HepG2 (cell line): ENCODE measurements at regions not wholly inside any gene's neighbourhood (a gene's known extent, or its start where the extent isn't known, plus 50 kb on each side); places are given as distances from the start of the nearest gene placed in this dataset.

ENCODE experiments used
- CREM ChIP-seq, 2 experiments: sonication (generic) in 1 of 2; formaldehyde crosslinking in 1 of 2; IDR thresholded peaks; 2 replicates each; pipeline versions ENCODE4 v1.4.0 to v1.6.1; 2016 to 2020; ENCODE audit warnings: antibody characterized with exemption in 1 of 2, mild to moderate bottlenecking in 1 of 2, missing genetic modification reagents in 1 of 2
- CTCF ChIP-seq: sonication (generic); formaldehyde crosslinking; IDR thresholded peaks from 2 replicates; pipeline ENCODE4 v1.5.0; 2020; ENCODE audit warnings: mild to moderate bottlenecking, missing genetic modification reagents, moderate library complexity
- EP300 ChIP-seq, 3 experiments: sonication (generic) in 1 of 3; formaldehyde crosslinking in 1 of 3; IDR thresholded peaks; 2 replicates each; pipeline versions ENCODE4 v1.5.1 to v1.6.1; 2011 to 2020; ENCODE audit warnings: low read depth in 2 of 3, low read length in 2 of 3, borderline replicate concordance in 1 of 3, improper control_type of control experiment in 1 of 3, mild to moderate bottlenecking in 1 of 3, missing genetic modification reagents in 1 of 3, moderate library complexity in 1 of 3
- FOXO1 ChIP-seq: sonication (generic); formaldehyde crosslinking; IDR thresholded peaks from 2 replicates; pipeline ENCODE4 v1.4.0; 2020; ENCODE audit warnings: missing genetic modification reagents
- HOMEZ ChIP-seq: IDR thresholded peaks from 2 replicates; pipeline ENCODE4 v1.6.1; 2016; ENCODE audit warnings: low read depth
- HOXA9 ChIP-seq: sonication (generic); formaldehyde crosslinking; IDR thresholded peaks from 2 replicates; pipeline ENCODE4 v1.8.1; 2022; ENCODE audit warnings: missing genetic modification reagents, mild to moderate bottlenecking, moderate library complexity, borderline replicate concordance
- ISL2 ChIP-seq: sonication (generic); formaldehyde crosslinking; IDR thresholded peaks from 2 replicates; pipeline ENCODE4 v1.5.0; 2020; ENCODE audit warnings: missing genetic modification reagents
- MNT ChIP-seq: fragments of 450-650 bp; IDR thresholded peaks from 2 replicates; pipeline ENCODE4 v1.6.1; 2016
- SETDB1 ChIP-seq: sonication (generic); formaldehyde crosslinking; IDR thresholded peaks from 2 replicates; pipeline ENCODE4 v1.5.1; 2020; ENCODE audit warnings: missing genetic modification reagents, mild to moderate bottlenecking, borderline replicate concordance
- TFE3 ChIP-seq: IDR thresholded peaks from 2 replicates; pipeline ENCODE4 v1.6.1; 2016
- ZFP41 ChIP-seq: sonication (generic); formaldehyde crosslinking; IDR thresholded peaks from 2 replicates; pipeline ENCODE4 v1.4.0; 2020; ENCODE audit warnings: mild to moderate bottlenecking, missing genetic modification reagents, borderline replicate concordance
- ZNF18 ChIP-seq: sonication (generic); formaldehyde crosslinking; IDR thresholded peaks from 2 replicates; pipeline ENCODE4 v1.8.0; 2022; ENCODE audit warnings: mild to moderate bottlenecking, missing genetic modification reagents; ENCODE audit not compliant: insufficient replicate concordance
- ZNF451 ChIP-seq: sonication (generic); formaldehyde crosslinking; IDR thresholded peaks from 2 replicates; pipeline ENCODE4 v1.5.0; 2020; ENCODE audit warnings: mild to moderate bottlenecking, missing genetic modification reagents
- ZNF564 ChIP-seq: sonication (generic); formaldehyde crosslinking; IDR thresholded peaks from 2 replicates; pipeline ENCODE4 v1.8.1; 2023; ENCODE audit warnings: mild to moderate bottlenecking, missing genetic modification reagents

GRCh38 chr13:34502011-34502410 is 440.1 kb upstream of the NBEA start:
- TF ChIP-seq FOXO1 (no peak), TFE3 (CRISPR knock-in tag) (no peak), ZNF18 (no peak), CTCF (CRISPR knock-in tag) (no peak), ZNF564 (CRISPR knock-in tag) (no peak), EP300 (IDR thresholded peaks at IDR 0.05; ENCODE audit: low read depth in 2 of 2, low read length in 2 of 2) (no peak), EP300 (CRISPR knock-in tag; IDR thresholded peaks at IDR 0.05; ENCODE audit: borderline replicate concordance) (no peak), ZFP41 (no peak), CREM (IDR thresholded peaks at IDR 0.05) (no peak), CREM (CRISPR knock-in tag; IDR thresholded peaks at IDR 0.05) (no peak), MNT (no peak), SETDB1 (CRISPR knock-in tag) (no peak), HOXA9 (CRISPR knock-in tag) (no peak), ISL2 (no peak), HOMEZ (CRISPR knock-in tag) (no peak), ZNF451 (CRISPR knock-in tag) (no peak)
